HG02852 (cell line): ENCODE measurements at regions not wholly inside any gene's neighbourhood (a gene's known extent, or its start where the extent isn't known, plus 50 kb on each side); places are given as distances from the start of the nearest gene placed in this dataset.
"Not testable (repeated sequence)": the region's sequence is repeated elsewhere in the genome, so short reads cannot be mapped to it uniquely, and the experiment has no call there.

Experiments
- ATAC-seq: cut with Tn5 transposase; IDR thresholded peaks from one replicate; pipeline ENCODE4 v1.9.1; 2021; ENCODE audit warnings: mild to moderate bottlenecking, moderate library complexity; ENCODE audit not compliant: unreplicated experiment

- no peak for ATAC-seq
Measured at GRCh38 chr1:199918196-199918769, 109.2 kb upstream of the NR5A2 start.

GRCh38 chr1:199920635-199921034, 106.9 kb upstream of the NR5A2 start:
- ATAC-seq: no peak

GRCh38 chr1:199929556-199929955, 98.0 kb upstream of the NR5A2 start:
- no peak for ATAC-seq

GRCh38 chr1:199930067-199930466, 97.4 kb upstream of the NR5A2 start:
- ATAC-seq: not testable (repeated sequence)

GRCh38 chr1:199931666-199932377, 95.7 kb upstream of the NR5A2 start:
- no peak for ATAC-seq

GRCh38 chr1:199932462-199932861, 95.0 kb upstream of the NR5A2 start:
- ATAC-seq: no peak

GRCh38 chr1:199936441-199936840, 91.1 kb upstream of the NR5A2 start:
- ATAC-seq: no peak

GRCh38 chr1:199937161-199937560, 90.3 kb upstream of the NR5A2 start:
- ATAC-seq: no peak

- ATAC-seq: no peak
Measured at GRCh38 chr1:199937661-199938060, 89.8 kb upstream of the NR5A2 start.

GRCh38 chr1:199944986-199945385, 82.5 kb upstream of the NR5A2 start:
- no peak for ATAC-seq

- ATAC-seq: no peak
Measured at GRCh38 chr1:199945591-199945990, 81.9 kb upstream of the NR5A2 start.

GRCh38 chr1:199946305-199947155, 81.0 kb upstream of the NR5A2 start:
- no peak for ATAC-seq

GRCh38 chr1:199948587-199949280, 78.8 kb upstream of the NR5A2 start:
- no peak for ATAC-seq

- not testable (repeated sequence) for ATAC-seq
Measured at GRCh38 chr1:199951005-199951404, 76.5 kb upstream of the NR5A2 start.

GRCh38 chr1:199953651-199954050, 73.9 kb upstream of the NR5A2 start:
- ATAC-seq: no peak

- no peak for ATAC-seq
Measured at GRCh38 chr1:199954699-199955098, 72.8 kb upstream of the NR5A2 start.

GRCh38 chr1:199955235-199955634, 72.3 kb upstream of the NR5A2 start:
- no peak for ATAC-seq

GRCh38 chr1:199956005-199956404, 71.5 kb upstream of the NR5A2 start:
- ATAC-seq: no peak

- ATAC-seq: no peak
Measured at GRCh38 chr1:199959033-199959774, 68.3 kb upstream of the NR5A2 start.

GRCh38 chr1:199959775-199960110, 67.8 kb upstream of the NR5A2 start:
- no peak for ATAC-seq

- ATAC-seq: no peak
Measured at GRCh38 chr1:199970125-199970524, 57.4 kb upstream of the NR5A2 start.
